ENCODE measurements at regions not wholly inside any gene's neighbourhood (a gene's known extent, or its start where the extent isn't known, plus 50 kb on each side); places are given as distances from the start of the nearest gene placed in this dataset.

GRCh38 chr18:59990121-59990823, 90.5 kb downstream of the PMAIP1 start:
- DNase-seq: peak; percentile 46 to 81 (median 78)
- Histone ChIP-seq H3K27me3 (replicated peaks in 2 of 5; ENCODE audit: control insufficient read depth in 4 of 5, insufficient read depth in 5 of 5, low read length in 4 of 5) (peaks cover 3 to 42% (median 22%) of the 10 kb centered on the region in 5 experiments), H3K4me1 (ENCODE audit: control extremely low read depth in 1 of 4, control insufficient read depth in 4 of 4, insufficient read depth in 4 of 4, low read length in 3 of 4) (peaks cover 0 to 10% (median 0%) of the 10 kb centered on the region in 4 experiments), H3K4me3 (ENCODE audit: control insufficient read depth in 1 of 7, extremely low read depth in 1 of 7, insufficient read depth in 4 of 7, low read depth in 2 of 7, low read length in 6 of 7) (no peak overlapping the region), H3K27ac (ENCODE audit: insufficient read depth in 1 of 2, low read depth in 1 of 2, low read length in 2 of 2, poor library complexity in 1 of 2, severe bottlenecking in 2 of 2) (no peak overlapping the region), H3K36me3 (ENCODE audit: control insufficient read depth in 4 of 4, insufficient read depth in 4 of 4, low read length in 3 of 4) (no peaks in the 10 kb centered on the region), H3K9me3 (ENCODE audit: control extremely low read depth in 1 of 5, control insufficient read depth in 4 of 5, insufficient read depth in 2 of 5, low read depth in 1 of 5, low read length in 4 of 5) (no peaks in the 10 kb centered on the region)
- POLR2A ChIA-PET: no interaction called here
- WGBS (ENCODE audit: insufficient coverage): no CpG with 5 or more reads among the region's 1 CpG
- CTCF ChIA-PET: interaction anchor here (0.6 to 4.2 kb wide), 10 partner anchors 11 to 566 kb away, joined by 3 to 21 read pairs (median 4); partner anchors contain the start of gene PMAIP1

GRCh38 chr18:59988098-59988706, 88.4 kb downstream of the PMAIP1 start:
- peaks cover 0 to 10% (median 0%) of the 10 kb centered on the region in 4 experiments for H3K4me1 ChIP-seq (ENCODE audit: control extremely low read depth in 1 of 4, control insufficient read depth in 4 of 4, insufficient read depth in 4 of 4, low read length in 3 of 4)
- ChIA-PET CTCF (interaction anchor here (0.6 to 4.2 kb wide), 24 partner anchors 9 to 565 kb away, joined by 3 to 40 read pairs (median 4); partner anchors contain the start of gene PMAIP1), POLR2A (interaction anchor here (0.5 to 1.0 kb wide), 2 partner anchors 88 to 1940 kb away, joined by 3 read pairs; no protein-coding TSS in a partner anchor)
- H3K27me3 ChIP-seq (replicated peaks in 2 of 5; ENCODE audit: control insufficient read depth in 4 of 5, insufficient read depth in 5 of 5, low read length in 4 of 5): peaks cover 3 to 32% (median 18%) of the 10 kb centered on the region in 5 experiments
- no peak overlapping the region for H3K27ac ChIP-seq (ENCODE audit: insufficient read depth in 1 of 2, low read depth in 1 of 2, low read length in 2 of 2, poor library complexity in 1 of 2, severe bottlenecking in 2 of 2)
- DNase-seq: peak; percentile 71 to 84 (median 77)
- no peaks in the 10 kb centered on the region for H3K36me3 ChIP-seq (ENCODE audit: control insufficient read depth in 4 of 4, insufficient read depth in 4 of 4, low read length in 3 of 4)
- no CpG with 5 or more reads among the region's 5 CpGs for WGBS (ENCODE audit: insufficient coverage)
- H3K9me3 ChIP-seq (ENCODE audit: control extremely low read depth in 1 of 5, control insufficient read depth in 4 of 5, insufficient read depth in 2 of 5, low read depth in 1 of 5, low read length in 4 of 5): no peaks in the 10 kb centered on the region
- H3K4me3 ChIP-seq (ENCODE audit: control insufficient read depth in 1 of 7, extremely low read depth in 1 of 7, insufficient read depth in 4 of 7, low read depth in 2 of 7, low read length in 6 of 7): no peak overlapping the region

GRCh38 chr18:59987102-59987501, 87.3 kb downstream of the PMAIP1 start:
- Histone ChIP-seq H3K4me1 (ENCODE audit: control extremely low read depth in 1 of 4, control insufficient read depth in 4 of 4, insufficient read depth in 4 of 4, low read length in 3 of 4) (peaks cover 0 to 10% (median 0%) of the 10 kb centered on the region in 4 experiments), H3K36me3 (ENCODE audit: control insufficient read depth in 4 of 4, insufficient read depth in 4 of 4, low read length in 3 of 4) (no peaks in the 10 kb centered on the region), H3K27me3 (replicated peaks in 2 of 5; ENCODE audit: control insufficient read depth in 4 of 5, insufficient read depth in 5 of 5, low read length in 4 of 5) (peaks cover 3 to 24% (median 16%) of the 10 kb centered on the region in 5 experiments), H3K27ac (ENCODE audit: insufficient read depth in 1 of 2, low read depth in 1 of 2, low read length in 2 of 2, poor library complexity in 1 of 2, severe bottlenecking in 2 of 2) (no peak overlapping the region), H3K9me3 (ENCODE audit: control extremely low read depth in 1 of 5, control insufficient read depth in 4 of 5, insufficient read depth in 2 of 5, low read depth in 1 of 5, low read length in 4 of 5) (no peaks in the 10 kb centered on the region), H3K4me3 (ENCODE audit: control insufficient read depth in 1 of 7, extremely low read depth in 1 of 7, insufficient read depth in 4 of 7, low read depth in 2 of 7, low read length in 6 of 7) (no peak overlapping the region)
- WGBS (ENCODE audit: insufficient coverage): 94% methylated on average over 3 of the region's 4 CpGs
- DNase-seq: no peak
- POLR2A ChIA-PET: no interaction called here
- CTCF ChIA-PET: interaction anchor here (0.6 to 4.2 kb wide), 11 partner anchors 10 to 567 kb away, joined by 3 to 40 read pairs (median 3); partner anchors contain the start of gene PMAIP1

DNA sequence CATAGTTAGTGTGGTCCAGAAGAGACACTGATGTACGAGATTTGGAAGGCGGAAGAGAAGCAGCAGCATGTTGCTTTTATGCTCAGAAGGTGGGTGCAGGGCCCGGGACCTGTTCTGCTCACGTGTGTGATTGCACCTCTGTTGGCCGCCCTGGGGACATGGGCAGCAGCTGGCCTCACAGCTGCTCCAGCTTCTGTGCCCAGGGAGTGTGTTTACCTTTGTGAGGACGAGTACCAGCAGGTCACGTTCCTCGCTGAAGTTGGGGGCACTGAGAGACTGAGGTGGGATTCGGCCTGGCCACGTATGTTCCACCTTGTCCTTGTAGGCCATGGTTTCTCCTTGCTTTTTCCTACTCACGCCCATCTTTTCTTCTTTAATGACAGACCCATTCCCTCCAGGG, 86.3 kb downstream of the PMAIP1 start:
- CTCF ChIA-PET: interaction anchor here (1.4 kb wide), 2 partner anchors 19 to 139 kb away, joined by 3 read pairs; no protein-coding TSS in a partner anchor
- H3K9me3 ChIP-seq (ENCODE audit: control extremely low read depth in 1 of 5, control insufficient read depth in 4 of 5, insufficient read depth in 2 of 5, low read depth in 1 of 5, low read length in 4 of 5): no peaks in the 10 kb centered on the region
- WGBS (ENCODE audit: insufficient coverage): 79% methylated on average over 11 of the region's 11 CpGs
- no peaks in the 10 kb centered on the region for H3K36me3 ChIP-seq (ENCODE audit: control insufficient read depth in 4 of 4, insufficient read depth in 4 of 4, low read length in 3 of 4)
- no peak for DNase-seq
- POLR2A ChIA-PET: no interaction called here
- H3K4me1 ChIP-seq (ENCODE audit: control extremely low read depth in 1 of 4, control insufficient read depth in 4 of 4, insufficient read depth in 4 of 4, low read length in 3 of 4): peaks cover 0 to 10% (median 0%) of the 10 kb centered on the region in 4 experiments
- H3K4me3 ChIP-seq (ENCODE audit: control insufficient read depth in 1 of 7, extremely low read depth in 1 of 7, insufficient read depth in 4 of 7, low read depth in 2 of 7, low read length in 6 of 7): no peak overlapping the region
- peaks cover 3 to 17% (median 9%) of the 10 kb centered on the region in 5 experiments for H3K27me3 ChIP-seq (replicated peaks in 2 of 5; ENCODE audit: control insufficient read depth in 4 of 5, insufficient read depth in 5 of 5, low read length in 4 of 5)
- H3K27ac ChIP-seq (ENCODE audit: insufficient read depth in 1 of 2, low read depth in 1 of 2, low read length in 2 of 2, poor library complexity in 1 of 2, severe bottlenecking in 2 of 2): no peak overlapping the region

DNA sequence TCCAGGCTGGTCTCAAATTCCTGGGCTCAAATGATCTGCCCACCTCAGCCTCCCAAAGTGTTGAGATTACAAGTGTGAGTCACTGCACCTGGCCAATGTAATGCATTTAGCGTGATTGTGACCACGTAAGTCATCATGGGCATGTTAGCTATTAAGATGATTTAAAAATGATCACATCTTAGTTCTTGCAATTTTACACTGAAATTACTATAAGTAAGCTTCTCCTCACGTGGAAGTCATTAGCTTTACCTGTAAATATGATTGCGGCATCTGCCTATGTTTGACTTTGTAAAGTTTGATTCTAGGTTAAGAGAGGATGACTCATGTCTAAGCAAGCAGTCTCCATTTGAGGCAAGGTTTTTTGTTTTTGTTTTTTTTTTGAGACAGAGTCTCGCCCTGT, 85.5 kb downstream of the PMAIP1 start:
- no peak for DNase-seq
- CTCF ChIA-PET: interaction anchor here (0.7 to 2.1 kb wide), 8 partner anchors 10 to 150 kb away, joined by 3 to 9 read pairs (median 4); no protein-coding TSS in a partner anchor
- POLR2A ChIA-PET: no interaction called here
- 93% methylated on average over 2 of the region's 5 CpGs for WGBS (ENCODE audit: insufficient coverage)
- H3K27ac ChIP-seq (ENCODE audit: insufficient read depth in 1 of 2, low read depth in 1 of 2, low read length in 2 of 2, poor library complexity in 1 of 2, severe bottlenecking in 2 of 2): no peak overlapping the region
- H3K36me3 ChIP-seq (ENCODE audit: control insufficient read depth in 4 of 4, insufficient read depth in 4 of 4, low read length in 3 of 4): no peaks in the 10 kb centered on the region
- peaks cover 2 to 15% (median 5%) of the 10 kb centered on the region in 5 experiments for H3K27me3 ChIP-seq (replicated peaks in 2 of 5; ENCODE audit: control insufficient read depth in 4 of 5, insufficient read depth in 5 of 5, low read length in 4 of 5)
- no peak overlapping the region for H3K4me3 ChIP-seq (ENCODE audit: control insufficient read depth in 1 of 7, extremely low read depth in 1 of 7, insufficient read depth in 4 of 7, low read depth in 2 of 7, low read length in 6 of 7)
- peaks cover 0 to 3% (median 0%) of the 10 kb centered on the region in 4 experiments for H3K4me1 ChIP-seq (ENCODE audit: control extremely low read depth in 1 of 4, control insufficient read depth in 4 of 4, insufficient read depth in 4 of 4, low read length in 3 of 4)
- H3K9me3 ChIP-seq (ENCODE audit: control extremely low read depth in 1 of 5, control insufficient read depth in 4 of 5, insufficient read depth in 2 of 5, low read depth in 1 of 5, low read length in 4 of 5): no peaks in the 10 kb centered on the region

DNA sequence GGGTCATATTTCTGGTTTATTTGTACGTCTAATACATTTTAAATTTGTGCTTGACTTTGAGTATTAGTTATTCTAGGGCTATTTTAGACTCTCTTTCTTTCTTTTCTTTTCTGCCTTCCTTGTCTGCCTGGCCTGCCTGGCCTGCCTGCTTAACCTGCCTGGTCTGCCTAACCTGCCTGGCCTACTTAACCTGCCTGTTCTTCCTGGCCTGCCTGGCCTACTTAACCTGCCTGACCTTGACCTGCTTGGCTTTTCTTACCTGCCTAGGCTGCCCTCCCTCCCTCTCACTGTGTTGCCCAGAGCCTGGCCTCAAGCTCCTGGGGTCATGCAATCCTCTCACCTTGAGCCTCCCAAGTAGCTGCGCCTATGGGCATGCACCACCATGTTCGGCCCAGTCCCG, 83.7 kb downstream of the PMAIP1 start:
- Histone ChIP-seq H3K9me3 (ENCODE audit: control extremely low read depth in 1 of 5, control insufficient read depth in 4 of 5, insufficient read depth in 2 of 5, low read depth in 1 of 5, low read length in 4 of 5) (no peaks in the 10 kb centered on the region), H3K4me1 (ENCODE audit: control extremely low read depth in 1 of 4, control insufficient read depth in 4 of 4, insufficient read depth in 4 of 4, low read length in 3 of 4) (no peaks in the 10 kb centered on the region), H3K27me3 (replicated peaks in 2 of 5; ENCODE audit: control insufficient read depth in 4 of 5, insufficient read depth in 5 of 5, low read length in 4 of 5) (peaks cover 0 to 1% (median 0%) of the 10 kb centered on the region in 5 experiments), H3K36me3 (ENCODE audit: control insufficient read depth in 4 of 4, insufficient read depth in 4 of 4, low read length in 3 of 4) (no peaks in the 10 kb centered on the region), H3K4me3 (ENCODE audit: control insufficient read depth in 1 of 7, extremely low read depth in 1 of 7, insufficient read depth in 4 of 7, low read depth in 2 of 7, low read length in 6 of 7) (no peak overlapping the region), H3K27ac (ENCODE audit: insufficient read depth in 1 of 2, low read depth in 1 of 2, low read length in 2 of 2, poor library complexity in 1 of 2, severe bottlenecking in 2 of 2) (no peak overlapping the region)
- WGBS (ENCODE audit: insufficient coverage): 96% methylated on average over 3 of the region's 4 CpGs
- ChIA-PET POLR2A (no interaction called here), CTCF (interaction anchor here (2.1 kb wide), 1 partner anchor 12 kb away, joined by 9 read pairs; no protein-coding TSS in a partner anchor)
- DNase-seq: no peak
